ENCODE measurements at regions not wholly inside any gene's neighbourhood (a gene's known extent, or its start where the extent isn't known, plus 50 kb on each side); places are given as distances from the start of the nearest gene placed in this dataset.

- TF ChIP-seq REST (IDR thresholded peaks at IDR 0.05; ENCODE audit: low read depth, low read length): no peak
- TF ChIP-seq IRF3 (IDR thresholded peaks at IDR 0.05; ENCODE audit: low read depth, low read length): no peak
Measured at GRCh38 chr12:77751939-77752338, 78.8 kb upstream of the NAV3 start (continued).

GRCh38 chr12:77746096-77746495, 84.6 kb upstream of the NAV3 start:
- ChIA-PET POLR2A (no interaction called here), CTCF (interaction anchor here (0.6 kb wide), 1 partner anchor 8 kb away, joined by 3 read pairs; no protein-coding TSS in a partner anchor)
- H3F3A ChIP-seq (replicated peaks; ENCODE audit: insufficient read depth): peaks cover 4% of the 10 kb centered on the region
- DNase-seq: no peak
- H3K79me2 ChIP-seq (ENCODE audit: insufficient read depth): no peaks in the 10 kb centered on the region
- no peaks in the 10 kb centered on the region for H3K27me3 ChIP-seq (ENCODE audit: insufficient read depth)
- no peaks in the 10 kb centered on the region for H3K9me3 ChIP-seq
- H3K36me3 ChIP-seq (replicated peaks in 1 of 2; ENCODE audit: control insufficient read depth in 1 of 2, insufficient read depth in 2 of 2, low read length in 1 of 2): no peaks in the 10 kb centered on the region
- no peak overlapping the region for H3K4me3 ChIP-seq (ENCODE audit: low read depth in 2 of 2, low read length in 1 of 2)
- 21% methylated on average over 3 of the region's 3 CpGs for WGBS (ENCODE audit: low lambda C conversion rate)
- H4K20me1 ChIP-seq (ENCODE audit: insufficient read depth): no peaks in the 10 kb centered on the region
- TF ChIP-seq PBX3 (IDR thresholded peaks at IDR 0.05): peak; percentile 43; the same call in 1 of the 2 replicates
- TF ChIP-seq TCF12 (IDR thresholded peaks at IDR 0.05): peak; percentile 63
- TF ChIP-seq FOSL2 (IDR thresholded peaks at IDR 0.05; ENCODE audit: borderline replicate concordance, low read depth): no peak
- H3K4me2 ChIP-seq: no peak overlapping the region
- no peak overlapping the region for H3K27ac ChIP-seq (ENCODE audit: low read depth in 2 of 2, low read length in 1 of 2)
- H2AFZ ChIP-seq (ENCODE audit: low read depth): no peak overlapping the region
- H3K9me2 ChIP-seq: no peaks in the 10 kb centered on the region
- no peak overlapping the region for H3K9ac ChIP-seq
- H3K4me1 ChIP-seq (ENCODE audit: control insufficient read depth in 1 of 2, insufficient read depth in 2 of 2, low read depth in 1 of 2, low read length in 1 of 2): no peaks in the 10 kb centered on the region

- H2AFZ ChIP-seq (ENCODE audit: low read depth): no peak overlapping the region
- 35% methylated on average over 1 of the region's 1 CpG for WGBS (ENCODE audit: low lambda C conversion rate)
- H3K27ac ChIP-seq (ENCODE audit: low read depth in 2 of 2, low read length in 1 of 2): no peak overlapping the region
- no peak for TF ChIP-seq PBX3 (IDR thresholded peaks at IDR 0.05)
- no peak for TF ChIP-seq YY1 (IDR thresholded peaks at IDR 0.05; ENCODE audit: low read depth)
- CTCF ChIA-PET: no interaction called here
- no peaks in the 10 kb centered on the region for H3K9me3 ChIP-seq
- no peak overlapping the region for H3K9ac ChIP-seq
- no peaks in the 10 kb centered on the region for H3K79me2 ChIP-seq (ENCODE audit: insufficient read depth)
- H3K4me3 ChIP-seq (ENCODE audit: low read depth in 2 of 2, low read length in 1 of 2): no peak overlapping the region
- H3K27me3 ChIP-seq (ENCODE audit: insufficient read depth): no peaks in the 10 kb centered on the region
- no peaks in the 10 kb centered on the region for H3K9me2 ChIP-seq
- no peaks in the 10 kb centered on the region for H4K20me1 ChIP-seq (ENCODE audit: insufficient read depth)
- no peaks in the 10 kb centered on the region for H3K4me1 ChIP-seq (ENCODE audit: control insufficient read depth in 1 of 2, insufficient read depth in 2 of 2, low read depth in 1 of 2, low read length in 1 of 2)
- H3K36me3 ChIP-seq (replicated peaks in 1 of 2; ENCODE audit: control insufficient read depth in 1 of 2, insufficient read depth in 2 of 2, low read length in 1 of 2): no peaks in the 10 kb centered on the region
- POLR2A ChIA-PET: no interaction called here
- DNase-seq: no peak
- H3K4me2 ChIP-seq: no peak overlapping the region
- H3F3A ChIP-seq (replicated peaks; ENCODE audit: insufficient read depth): no peaks in the 10 kb centered on the region
Measured at GRCh38 chr12:77745624-77746023, 85.1 kb upstream of the NAV3 start.
